NCI-H1105 treated with DMSO at 0.1 percent for 48 hours (cell line): ENCODE measurements at regions not wholly inside any gene's neighbourhood (a gene's known extent, or its start where the extent isn't known, plus 50 kb on each side); places are given as distances from the start of the nearest gene placed in this dataset.
"Not testable (repeated sequence)": the region's sequence is repeated elsewhere in the genome, so short reads cannot be mapped to it uniquely, and the experiment has no call there.

Experiments used
- DNase-seq: peaks from one replicate; lab custom pipeline; 2025; lab: John Stamatoyannopoulos, UW

DNA sequence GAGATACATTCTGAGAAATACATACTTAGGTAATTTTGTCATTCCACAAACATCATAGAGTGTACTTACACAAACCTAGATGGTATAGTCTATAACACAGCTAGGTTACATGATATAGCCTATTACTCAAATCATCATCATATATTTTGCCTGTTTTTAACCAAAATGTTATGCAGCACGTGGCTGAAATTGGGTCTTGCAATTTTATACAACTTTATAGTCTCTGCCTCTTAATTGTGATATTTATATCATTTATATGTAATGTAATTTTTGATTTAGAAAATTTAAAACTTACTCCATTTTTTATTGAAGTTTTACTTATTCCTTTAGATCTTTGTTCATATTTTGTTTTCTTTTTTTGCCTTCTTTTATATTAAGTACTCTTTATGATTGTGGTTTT, 350.7 kb upstream of the DCN start:
- no peak for DNase-seq

DNA sequence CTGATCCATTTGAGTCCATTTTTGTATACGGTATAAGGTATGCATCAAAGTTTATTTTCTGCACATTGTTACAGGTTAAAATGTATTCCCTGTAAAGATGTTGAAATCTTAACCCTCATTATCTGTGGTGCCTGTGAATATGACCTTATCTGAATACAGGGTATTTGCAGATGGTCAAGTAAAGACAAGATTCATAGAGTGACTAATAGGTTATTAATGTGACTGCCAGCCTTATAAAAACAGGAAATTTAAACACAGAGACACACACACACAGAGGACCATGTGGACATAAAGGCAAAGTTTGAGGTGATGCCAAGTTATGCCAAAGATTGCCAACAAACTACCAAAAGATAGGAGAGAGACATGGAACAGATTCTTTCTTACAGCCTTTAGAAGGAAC, 347.2 kb upstream of the DCN start:
- no peak for DNase-seq

DNA sequence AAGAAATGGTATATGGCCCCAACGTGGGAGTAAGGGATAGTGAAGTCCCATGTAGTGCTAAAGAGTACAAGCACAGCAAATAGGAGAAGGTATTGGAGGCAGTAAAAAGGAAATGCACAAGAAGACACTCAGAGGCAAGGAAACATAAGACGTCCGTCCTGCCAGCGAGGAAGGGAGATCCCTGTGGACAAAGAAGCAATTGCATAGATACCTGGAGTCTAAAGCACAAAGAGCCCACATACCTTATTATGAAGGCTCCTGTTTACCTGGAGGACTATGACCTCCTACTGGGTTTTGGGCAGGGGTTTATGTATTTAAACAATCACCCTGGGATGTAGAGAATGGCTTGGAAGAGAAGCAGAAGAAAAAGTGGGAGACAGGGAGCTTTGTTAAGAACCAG, 341.2 kb upstream of the DCN start:
- no peak for DNase-seq

DNA sequence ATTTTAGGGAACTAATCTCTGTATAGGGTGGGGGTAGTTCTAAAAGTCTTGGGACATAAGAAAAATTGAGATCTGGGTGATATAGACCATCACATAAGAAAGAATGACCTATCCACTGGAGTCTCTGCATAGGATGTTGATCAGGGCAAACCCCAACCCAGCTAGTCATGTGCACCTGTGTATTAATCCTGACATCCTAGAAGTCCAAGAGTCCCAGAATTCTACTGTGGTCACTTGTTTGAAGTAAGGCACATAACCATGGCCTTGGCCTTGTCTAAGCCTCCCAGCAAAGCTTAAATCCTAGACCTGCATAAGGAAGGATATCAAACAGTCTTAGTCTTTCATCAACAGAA, 334.1 kb upstream of the DCN start:
- no peak for DNase-seq

DNA sequence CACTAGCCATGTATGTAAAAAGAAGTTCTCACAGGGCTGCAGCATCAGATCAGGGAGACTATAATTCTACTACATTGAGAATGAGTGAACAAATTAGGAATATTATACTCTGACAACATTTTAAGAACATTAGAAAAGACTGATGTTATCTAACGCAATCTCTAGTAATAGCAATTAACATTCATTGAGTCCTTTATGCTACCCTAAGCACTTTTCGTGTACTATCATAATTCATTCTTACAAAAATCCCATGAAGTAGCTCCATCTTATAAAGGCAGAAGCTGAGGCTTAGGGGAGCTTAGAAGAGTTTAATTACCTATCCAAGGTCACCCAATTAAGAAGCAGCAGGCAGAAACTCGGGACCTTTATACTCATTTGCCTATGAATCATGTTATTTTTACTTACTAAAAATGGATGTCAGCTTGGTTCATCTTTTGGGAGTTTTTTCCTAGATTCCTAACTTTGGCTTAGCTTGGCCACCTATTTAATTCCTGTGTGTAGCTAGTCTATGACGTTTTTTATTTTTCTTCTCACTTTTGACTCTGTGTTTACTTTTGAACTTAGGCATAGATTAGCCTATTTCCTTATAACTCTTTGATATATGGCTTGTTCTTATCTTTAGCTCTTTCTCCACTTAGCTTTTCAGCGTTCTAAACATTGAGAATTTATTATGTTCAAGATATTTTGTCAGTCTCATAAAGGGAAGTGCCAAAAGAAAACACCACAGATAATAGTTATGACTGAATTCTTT, 333.5 kb upstream of the DCN start:
- DNase-seq = no peak

DNA sequence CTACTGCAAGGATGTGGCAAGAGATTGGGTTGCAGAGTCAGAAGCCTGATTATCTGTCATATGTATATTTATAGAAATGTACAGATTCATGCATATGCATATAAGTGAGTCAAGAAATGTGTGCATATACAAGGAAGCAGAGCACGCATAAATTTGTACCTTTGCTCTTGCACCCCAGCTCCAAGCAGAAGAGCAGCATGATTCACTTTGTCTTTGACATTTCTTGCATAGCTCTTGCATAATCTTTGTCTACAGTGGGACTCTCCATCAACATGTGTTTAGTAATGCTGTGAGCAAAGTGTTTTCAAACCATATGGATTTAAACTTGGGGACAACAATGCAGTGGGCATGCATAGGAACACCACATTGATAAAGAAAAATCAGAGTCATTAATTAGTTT, 330.7 kb upstream of the DCN start:
- DNase-seq = no peak

DNA sequence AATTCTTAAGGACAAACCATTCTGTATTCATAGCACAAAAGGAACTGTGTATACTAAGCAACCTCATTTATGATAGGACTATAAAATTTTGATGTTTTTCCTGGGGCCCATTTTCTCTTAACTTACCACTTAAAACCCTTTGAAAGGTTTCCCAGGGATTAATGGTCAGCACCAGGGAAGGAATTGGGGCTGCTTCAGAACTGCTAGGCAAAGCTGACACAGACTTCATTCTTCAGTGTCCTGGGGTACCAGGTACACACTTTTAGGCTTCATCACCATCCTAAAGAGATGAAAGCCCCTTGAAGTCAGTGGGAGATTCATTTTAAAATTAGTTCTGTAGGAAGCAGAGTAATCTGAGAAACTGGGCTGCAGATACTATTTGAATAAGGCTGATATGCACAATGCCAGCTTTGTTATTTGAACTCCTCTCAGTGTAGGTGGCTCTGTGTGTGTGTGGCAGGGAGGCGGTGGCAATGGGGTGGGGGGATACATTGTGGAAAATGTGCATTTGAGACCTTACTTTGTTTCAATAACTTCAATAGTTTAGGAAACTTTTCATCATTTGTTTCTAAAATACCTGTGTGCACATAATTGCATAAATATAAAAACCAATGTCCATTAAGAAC, 329.3 kb upstream of the DCN start:
- no peak for DNase-seq

DNA sequence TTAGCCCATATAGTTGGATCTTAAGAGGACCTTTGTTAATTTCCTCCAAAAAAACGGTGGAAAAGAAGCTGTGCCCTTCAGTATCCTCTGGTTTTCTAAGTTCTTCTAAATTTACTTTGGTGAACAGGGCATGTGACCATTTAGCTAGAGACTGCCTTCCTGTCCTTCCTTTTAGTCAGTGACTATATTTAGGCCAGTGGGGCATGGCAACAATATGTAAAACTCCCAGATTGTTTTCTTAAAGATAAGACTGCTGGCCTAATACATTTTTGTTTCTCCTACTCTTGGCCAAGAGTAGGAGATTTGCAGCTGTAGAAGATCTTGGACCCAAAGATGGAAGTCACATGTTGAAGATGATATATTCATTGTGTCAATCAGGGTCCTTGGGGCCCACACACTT, 325.1 kb upstream of the DCN start:
- no peak for DNase-seq

DNA sequence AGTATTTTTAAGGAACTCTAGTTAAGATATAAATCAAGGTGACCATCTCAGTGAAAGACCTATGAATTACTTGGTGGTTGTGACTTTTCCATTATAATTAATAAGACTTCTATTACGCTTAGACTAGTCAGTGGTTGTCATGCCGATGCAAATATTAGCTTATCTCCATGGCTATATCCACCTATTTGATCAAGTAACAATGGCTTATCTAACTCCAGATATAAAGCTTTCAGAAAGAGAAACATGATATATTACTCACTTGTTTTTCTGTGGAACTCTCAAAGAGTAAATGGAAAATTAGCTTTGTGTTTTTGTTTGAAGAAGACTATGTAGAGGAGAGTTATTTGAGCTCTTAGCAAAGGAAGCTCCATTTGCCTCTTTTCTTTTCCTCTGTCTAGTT, 323.8 kb upstream of the DCN start:
- DNase-seq = no peak

DNA sequence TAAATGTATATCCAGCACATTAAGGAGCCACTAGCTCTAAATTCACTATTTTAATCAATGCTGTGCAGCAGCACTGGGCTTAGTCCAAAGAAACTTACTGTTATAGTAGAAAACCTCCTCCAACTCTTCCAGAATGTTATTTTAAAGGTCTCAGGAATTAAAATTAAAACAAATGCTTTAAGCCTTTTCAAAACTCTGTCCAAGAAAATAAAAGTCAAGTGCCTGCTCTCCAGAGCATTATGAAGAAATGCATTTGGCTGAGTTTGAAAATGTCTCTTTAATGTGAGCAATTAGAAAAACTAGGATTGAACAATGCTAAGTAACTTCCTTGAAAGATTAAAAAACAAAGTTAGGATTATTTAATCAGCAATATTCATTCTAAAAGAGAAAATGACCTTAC, 322.4 kb upstream of the DCN start:
- no peak for DNase-seq

DNA sequence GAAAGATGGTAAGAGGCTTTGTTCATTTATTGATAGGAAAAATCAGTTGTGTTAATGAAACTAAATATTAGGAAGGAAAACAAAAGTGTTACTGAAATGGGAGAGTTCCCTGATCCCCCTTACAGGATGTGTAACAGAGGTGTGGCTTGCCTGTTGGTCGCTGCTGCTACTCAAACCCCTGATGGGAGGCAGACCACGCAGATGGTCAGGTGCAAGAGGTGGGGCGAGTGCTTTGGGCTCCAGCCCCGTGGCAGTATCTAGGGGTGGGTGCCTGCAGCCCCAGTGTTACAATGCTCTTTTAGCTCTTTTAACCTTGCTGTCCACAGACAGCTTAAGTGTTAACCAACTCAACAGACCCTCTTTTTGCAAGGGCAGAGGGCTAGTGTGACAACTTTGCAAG, 319.6 kb upstream of the DCN start:
- DNase-seq = no peak

DNA sequence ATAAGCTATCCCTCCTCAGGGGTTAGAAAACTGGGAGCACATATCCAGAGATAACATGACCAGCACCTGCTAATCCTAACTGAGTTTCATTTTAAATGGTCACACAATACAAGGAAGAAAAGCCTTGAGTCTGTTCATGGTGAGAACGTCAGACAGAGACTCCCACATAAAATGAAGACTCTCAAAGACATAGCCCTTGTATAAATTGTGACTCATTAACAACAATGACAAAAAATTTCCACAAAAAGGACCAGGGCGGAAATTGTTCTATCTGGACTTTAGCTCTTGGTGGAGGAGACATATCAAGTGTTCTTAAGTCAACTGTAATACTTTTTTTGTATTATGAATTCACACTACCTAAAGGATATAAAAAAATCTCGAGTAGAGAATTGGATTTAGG, 313.7 kb upstream of the DCN start:
- DNase-seq = no peak

DNA sequence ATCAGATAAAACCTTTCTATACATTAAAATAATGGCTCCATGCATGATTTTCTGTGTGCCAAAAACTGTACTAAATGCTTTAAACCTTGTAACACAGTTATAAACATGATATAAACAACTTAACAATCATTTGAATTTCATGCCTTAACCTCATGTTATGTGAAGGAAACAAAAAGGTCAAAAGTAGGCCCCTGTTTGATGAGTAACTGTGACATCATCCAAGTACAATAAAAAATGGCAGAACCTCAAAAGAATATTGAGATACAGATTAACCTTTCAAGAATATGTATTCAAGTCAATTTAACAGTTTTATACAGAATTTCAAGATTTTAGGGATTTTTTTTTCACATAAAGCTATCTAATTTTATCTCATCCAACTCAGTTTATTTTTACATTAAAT, 310.7 kb upstream of the DCN start:
- no peak for DNase-seq

DNA sequence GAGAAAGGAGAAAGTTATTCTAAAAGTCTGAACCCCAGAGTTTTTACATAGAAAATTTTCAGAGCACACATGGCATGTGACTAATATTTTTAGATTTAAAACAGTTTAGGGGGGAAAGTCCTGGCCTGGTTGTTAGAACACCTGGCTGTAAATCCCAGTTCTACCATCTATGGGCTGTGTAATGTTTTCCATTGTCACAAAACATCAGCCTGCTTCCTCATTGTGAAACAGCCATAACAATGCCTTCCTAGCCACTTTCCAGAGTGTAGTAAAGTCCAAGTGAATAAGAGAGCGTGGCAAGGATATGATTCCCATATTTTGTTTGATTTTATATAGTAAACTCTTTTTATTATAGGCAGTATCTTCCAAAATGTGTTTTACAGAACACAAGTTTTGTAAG, 310.0 kb upstream of the DCN start:
- no peak for DNase-seq

DNA sequence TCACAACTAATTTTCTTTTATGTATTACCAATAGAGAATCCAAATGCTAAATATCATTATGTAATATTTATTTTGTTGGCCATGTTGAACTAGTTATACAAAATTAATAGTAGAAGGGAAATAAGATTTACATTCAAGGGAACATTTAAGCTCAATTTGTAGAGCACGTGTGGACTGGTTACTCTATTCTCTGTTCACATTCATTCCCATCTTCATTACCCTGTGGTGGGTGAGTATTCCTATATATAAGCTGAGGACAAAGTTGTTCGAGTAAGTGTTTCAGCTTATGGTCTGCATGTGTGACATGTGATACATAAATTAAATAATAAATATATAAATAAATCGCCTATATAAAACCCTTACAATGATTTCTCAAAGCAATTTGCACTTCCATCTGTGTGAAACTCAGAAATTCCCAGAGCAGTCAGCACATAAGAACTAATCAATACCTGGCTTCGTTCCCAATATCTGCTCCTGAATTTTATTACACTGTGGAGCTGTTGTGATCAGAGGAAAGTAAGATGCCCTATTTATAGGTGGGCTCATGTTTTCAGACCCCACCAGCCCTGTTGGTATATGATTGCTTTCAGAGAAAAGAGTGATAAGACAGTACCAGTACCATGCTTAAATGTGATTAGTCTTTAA, 308.2 kb upstream of the DCN start:
- no peak for DNase-seq

DNA sequence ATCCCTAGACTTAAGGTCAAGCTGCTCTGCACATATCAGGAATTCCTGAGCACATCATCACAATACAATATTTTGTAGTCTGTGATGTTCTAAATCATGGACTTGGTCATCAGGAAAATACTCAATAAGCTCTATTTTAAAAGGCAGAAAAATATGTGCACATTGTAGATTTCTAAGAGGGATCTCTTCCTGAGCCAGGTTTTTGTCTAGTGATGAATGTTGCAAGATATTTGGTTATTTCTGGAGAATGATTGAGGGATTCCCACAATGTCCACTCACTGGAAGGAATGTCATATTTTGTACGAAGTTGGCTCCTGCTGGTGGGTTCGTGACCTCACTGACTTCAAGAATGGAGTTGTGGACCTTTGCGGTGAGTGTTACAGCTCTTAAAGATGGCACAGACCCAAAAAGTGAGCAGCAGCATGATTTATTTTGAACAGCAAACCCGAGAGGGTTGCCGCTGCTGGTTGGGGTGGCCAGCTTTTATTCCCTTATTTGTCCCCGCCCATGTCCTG, 300.9 kb upstream of the DCN start:
- DNase-seq = no peak

DNA sequence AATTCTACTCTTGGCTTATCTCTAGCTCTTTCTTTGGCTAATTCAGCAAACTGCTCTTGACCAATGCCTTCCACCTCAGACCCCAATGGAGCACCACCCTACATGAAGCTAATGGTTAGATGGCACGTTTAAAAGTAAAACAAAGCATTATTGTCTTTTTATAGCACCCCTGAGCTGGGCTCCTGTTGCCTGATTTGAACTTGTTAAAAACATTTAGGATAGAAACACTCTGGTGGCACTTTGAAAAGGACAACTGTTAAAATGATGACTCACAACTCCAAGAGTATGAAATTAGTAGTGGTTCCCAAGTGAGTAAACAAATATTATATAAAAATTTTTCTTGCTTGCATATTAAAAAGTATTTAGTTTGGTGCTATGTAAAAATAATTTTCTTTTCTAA, 299.6 kb upstream of the DCN start:
- no peak for DNase-seq

DNA sequence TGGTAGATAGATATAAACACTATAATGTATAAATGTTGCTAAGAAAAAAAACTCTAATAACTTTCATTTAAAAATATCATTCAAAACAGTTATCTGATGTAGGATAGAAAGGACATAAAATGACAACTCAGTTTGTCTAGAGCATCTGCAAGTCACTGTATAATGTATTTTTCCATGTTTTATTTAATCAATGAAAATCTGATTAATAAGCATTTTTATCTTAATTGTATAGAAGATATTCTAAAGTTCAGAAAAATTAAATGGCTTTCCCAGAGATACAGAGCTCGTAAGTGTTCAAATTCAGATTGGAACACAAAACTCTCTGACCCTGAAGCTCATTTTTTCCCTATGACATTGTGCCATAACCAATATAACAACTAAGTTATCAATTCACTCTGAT, 295.9 kb upstream of the DCN start:
- no peak for DNase-seq

DNA sequence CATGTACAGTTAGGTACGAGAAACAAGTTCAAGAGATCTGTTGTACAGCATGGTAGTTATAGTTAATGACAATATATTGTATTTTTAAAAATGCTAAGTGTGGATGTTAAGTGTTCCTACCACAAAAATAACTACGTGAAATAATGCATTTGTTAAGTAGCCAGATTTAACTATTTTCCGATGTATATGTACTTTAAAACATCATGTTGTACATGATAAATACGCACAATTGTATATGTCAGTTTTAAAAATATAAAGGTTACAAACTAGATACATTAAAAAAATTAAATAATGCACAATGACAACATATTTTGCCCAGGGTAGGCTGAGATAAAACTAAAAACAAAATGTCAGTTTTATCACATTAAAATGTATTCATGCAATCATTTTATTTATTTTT, 285.1 kb upstream of the DCN start:
- DNase-seq = no peak

DNA sequence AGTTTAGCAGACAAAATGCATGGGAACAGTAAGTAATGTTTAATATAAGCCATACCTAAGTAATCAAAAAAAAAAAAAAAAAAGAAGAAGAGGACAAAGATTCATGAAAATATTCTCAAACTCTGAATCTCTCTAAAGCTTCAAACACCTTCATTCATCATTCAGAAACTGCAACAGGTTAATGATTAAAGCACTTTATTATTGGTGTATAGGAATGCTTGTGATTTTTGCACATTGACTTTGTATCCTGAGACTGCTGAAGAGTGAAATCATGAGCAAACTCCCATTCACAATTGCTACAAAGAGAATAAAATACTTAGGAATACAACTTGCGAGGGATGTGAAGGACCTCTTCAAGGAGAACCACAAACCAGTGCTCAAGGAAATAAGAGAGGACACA, 278.4 kb upstream of the DCN start:
- DNase-seq = no peak

DNA sequence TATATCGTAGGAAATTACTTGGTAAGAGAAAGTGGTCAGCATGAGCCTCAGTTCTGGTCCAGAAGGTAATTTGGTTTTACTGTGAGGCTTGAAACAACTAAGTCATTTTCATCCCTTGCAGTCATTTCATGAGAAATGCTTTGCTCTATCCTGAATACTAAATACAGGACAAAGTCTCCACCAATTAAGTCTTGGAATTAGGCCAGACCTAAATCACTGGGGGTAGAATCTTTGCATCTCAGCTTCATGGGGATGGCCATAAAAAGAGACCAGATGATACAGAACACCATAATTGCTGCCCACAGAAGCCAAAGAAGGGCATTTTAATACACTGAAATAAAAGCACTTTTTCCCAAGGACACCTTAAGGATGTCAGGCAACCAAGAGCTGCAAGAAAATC, 277.9 kb upstream of the DCN start:
- DNase-seq = peak; percentile 90

DNA sequence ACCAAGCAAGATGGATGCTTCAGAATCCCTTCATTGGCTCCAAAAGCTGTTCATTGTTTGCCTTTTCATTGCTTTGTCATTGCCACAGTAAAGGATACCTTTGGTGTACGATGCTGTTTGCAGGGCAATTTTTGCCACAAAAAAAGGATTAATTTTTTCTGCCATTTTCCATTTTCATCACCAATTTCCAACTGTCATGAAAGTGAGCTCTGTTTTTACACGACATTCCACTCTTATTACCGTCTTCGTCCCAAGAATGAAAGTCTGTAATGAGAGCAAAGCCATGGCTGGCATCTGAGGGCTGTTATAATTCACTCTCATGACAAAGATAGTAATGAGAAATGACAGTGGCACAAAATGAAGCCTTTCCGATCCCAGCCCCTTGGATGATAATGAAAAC, 272.7 kb upstream of the DCN start:
- DNase-seq = no peak

DNA sequence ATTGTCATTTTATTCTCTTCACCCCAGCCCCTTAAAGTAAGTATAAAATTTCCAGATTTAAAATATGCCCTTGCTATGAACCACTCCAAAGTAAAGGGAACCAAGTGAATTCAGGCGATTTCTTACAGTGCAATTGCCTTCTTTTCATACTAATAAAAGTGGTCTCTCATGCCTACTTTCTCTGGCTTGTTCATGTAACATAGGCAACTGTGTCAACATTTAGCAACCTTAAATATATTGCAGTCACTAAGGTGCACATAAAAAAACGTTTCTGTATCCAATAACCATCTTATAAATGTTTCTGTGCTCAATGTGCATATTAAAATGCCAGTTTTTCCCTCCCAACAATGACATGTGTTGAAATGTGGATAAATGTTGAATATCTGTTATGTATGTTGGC, 271.6 kb upstream of the DCN start:
- no peak for DNase-seq

DNA sequence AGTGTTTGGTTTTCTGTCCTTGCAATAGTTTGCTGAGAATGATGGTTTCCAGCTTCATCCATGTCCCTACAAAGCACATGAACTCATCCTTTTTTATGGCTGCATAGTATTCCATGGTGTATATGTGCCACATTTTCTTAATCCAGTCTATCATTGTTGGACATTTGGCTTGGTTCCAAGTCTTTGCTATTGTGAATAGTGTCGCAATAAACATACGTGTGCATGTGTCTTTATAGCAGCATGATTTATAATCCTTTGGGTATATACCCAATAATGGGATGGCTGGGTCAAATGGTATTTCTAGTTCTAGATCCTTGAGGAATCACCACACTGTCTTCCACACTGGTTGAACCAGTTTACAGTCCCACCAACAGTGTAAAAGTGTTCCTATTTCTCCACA, 269.8 kb upstream of the DCN start:
- not testable (repeated sequence) for DNase-seq
